ENCODE measurements at regions not wholly inside any gene's neighbourhood (a gene's known extent, or its start where the extent isn't known, plus 50 kb on each side); places are given as distances from the start of the nearest gene placed in this dataset.
"Not testable (repeated sequence)": the region's sequence is repeated elsewhere in the genome, so short reads cannot be mapped to it uniquely, and the experiment has no call there.

DNA sequence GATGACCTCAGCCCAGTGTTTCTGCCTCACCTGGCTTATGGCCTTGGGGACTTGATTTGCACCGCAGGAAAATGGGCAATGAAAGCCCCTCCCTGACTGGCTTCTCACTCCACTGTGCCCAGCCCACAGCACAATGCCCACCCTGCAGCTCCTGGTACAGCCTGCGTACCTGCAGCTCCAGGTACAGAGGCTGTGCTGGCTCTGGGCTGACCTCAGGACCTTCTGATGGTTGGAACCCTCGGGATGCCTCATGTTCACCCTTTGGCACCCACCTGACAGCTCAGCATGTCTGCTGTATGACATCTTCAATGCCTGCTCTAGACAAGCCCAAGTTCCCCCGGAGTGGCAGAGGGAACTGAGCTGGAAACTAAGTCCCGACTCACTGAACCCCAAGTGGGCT, 87.1 kb downstream of the ALG10 start:
- TF ChIP-seq, protein P1, sequence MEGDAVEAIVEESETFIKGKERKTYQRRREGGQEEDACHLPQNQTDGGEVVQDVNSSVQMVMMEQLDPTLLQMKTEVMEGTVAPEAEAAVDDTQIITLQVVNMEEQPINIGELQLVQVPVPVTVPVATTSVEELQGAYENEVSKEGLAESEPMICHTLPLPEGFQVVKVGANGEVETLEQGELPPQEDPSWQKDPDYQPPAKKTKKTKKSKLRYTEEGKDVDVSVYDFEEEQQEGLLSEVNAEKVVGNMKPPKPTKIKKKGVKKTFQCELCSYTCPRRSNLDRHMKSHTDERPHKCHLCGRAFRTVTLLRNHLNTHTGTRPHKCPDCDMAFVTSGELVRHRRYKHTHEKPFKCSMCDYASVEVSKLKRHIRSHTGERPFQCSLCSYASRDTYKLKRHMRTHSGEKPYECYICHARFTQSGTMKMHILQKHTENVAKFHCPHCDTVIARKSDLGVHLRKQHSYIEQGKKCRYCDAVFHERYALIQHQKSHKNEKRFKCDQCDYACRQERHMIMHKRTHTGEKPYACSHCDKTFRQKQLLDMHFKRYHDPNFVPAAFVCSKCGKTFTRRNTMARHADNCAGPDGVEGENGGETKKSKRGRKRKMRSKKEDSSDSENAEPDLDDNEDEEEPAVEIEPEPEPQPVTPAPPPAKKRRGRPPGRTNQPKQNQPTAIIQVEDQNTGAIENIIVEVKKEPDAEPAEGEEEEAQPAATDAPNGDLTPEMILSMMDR (conservative IDR thresholded peaks at IDR 0.05) = no peak
- H3K27ac ChIP-seq = no peak overlapping the region

DNA sequence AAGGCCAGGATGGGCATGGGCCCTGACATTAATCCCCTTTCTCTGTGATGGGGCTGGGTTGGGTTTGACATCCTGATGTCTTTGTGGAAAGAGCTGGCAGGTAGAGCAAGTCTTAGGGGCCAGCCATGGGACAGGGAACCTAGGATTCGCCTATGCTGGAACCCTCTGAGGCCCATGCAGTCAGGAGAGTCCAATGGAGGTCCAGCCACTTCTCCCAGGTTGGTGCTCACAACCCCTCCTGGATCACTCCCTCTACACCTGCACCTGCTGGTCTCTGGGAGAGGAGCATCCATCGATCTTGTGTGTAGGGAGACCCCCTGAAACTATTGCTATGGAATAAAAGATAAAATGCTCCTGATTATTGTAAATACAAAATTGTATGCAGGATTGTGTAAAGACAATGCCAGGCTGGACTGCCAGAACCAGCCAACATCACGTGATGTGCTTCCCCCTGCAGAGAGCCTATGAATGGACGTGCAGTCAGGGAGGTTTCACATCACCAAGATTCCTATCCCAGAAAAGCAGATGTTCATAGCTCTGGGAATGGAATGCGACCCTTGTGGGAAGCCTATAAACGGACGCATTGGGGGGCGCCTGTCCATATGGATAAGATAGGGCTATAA, 87.7 kb downstream of the ALG10 start:
- peak overlapping the region; percentile 63 for H3K27ac ChIP-seq

DNA sequence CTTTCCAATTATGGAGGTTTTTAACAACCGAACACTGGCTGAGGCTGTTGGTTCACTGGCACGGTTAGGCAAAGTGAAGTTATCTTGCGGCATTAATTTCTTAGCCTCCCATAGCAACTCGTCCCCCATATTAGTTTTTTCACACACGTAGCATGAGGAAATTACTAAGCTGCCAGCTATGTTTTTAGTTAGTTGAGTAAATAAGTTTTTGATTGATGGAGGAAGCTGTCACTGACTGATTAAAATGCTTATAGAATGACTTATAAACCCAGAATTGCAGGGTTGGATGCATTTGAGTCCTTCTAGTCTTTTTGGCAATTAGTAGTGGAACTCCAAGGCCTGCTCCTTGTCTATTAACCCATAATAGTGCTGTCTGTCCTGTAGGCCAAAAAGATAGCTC, 97.1 kb downstream of the ALG10 start:
- H3K27ac ChIP-seq = no peak overlapping the region
- TF ChIP-seq, protein P1 (conservative IDR thresholded peaks at IDR 0.05) = no peak

DNA sequence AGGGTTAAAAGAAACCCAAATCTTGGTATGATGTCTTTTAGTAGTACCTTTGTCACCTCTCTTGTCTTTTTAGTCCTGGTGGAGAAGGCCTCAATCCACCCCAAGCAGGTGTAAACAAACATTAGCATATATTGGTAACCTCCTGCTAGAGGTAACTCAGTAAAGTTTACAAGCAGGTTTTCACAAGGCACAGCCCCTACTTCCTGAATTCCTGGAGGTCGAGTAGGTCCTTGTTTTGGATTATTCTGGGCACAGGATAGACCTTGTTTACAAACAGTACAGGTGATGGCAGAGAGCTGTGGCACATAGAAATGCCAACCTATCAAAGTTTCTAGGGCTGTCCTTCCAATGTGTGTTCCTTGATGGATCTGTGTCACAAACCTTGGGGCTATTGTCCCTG, 99.1 kb downstream of the ALG10 start:
- no peak overlapping the region for H3K27ac ChIP-seq
- TF ChIP-seq, protein P1 (conservative IDR thresholded peaks at IDR 0.05) = no peak

DNA sequence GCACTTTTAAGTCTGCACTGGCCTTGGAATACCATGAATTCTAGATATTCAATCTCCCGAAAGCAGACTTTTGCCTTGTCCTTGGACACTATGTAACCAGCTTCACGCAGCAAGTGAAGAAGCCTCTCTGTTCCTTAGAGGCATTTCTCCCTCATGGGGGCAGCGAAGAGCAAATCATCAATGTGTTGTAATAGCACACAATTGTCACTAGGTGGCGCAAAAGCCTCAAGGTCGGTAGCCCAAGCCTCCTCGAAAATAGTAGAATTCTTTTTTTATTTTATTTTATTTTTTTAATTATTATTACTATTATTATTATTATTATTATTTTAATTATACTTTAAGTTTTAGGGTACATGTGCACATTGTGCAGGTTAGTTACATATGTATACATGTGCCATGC, 100.8 kb downstream of the ALG10 start:
- H3K27ac ChIP-seq = not testable (repeated sequence)
- TF ChIP-seq, protein P1 (conservative IDR thresholded peaks at IDR 0.05) = peak; percentile 90

DNA sequence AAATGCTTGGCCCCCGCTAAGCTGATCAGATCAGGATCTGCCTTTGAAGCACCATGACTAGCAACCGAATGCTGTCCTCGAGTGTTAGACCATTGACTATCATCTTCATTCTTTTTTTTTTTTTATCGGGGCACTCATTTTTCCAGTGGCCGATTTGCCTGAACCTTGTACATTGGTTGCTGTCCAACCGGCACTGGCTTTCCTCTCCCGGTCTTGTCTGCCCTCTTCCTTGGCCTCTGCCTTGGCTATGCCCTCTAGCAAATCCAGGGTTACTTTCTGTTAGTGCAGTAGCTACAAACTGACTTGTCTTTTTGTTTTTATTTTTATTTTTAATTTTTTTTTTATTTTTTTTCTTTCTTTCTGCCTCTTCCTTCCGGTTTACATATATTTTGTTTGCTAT, 102.3 kb downstream of the ALG10 start:
- H3K27ac ChIP-seq = no peak overlapping the region
- TF ChIP-seq, protein P1 (conservative IDR thresholded peaks at IDR 0.05) = no peak

DNA sequence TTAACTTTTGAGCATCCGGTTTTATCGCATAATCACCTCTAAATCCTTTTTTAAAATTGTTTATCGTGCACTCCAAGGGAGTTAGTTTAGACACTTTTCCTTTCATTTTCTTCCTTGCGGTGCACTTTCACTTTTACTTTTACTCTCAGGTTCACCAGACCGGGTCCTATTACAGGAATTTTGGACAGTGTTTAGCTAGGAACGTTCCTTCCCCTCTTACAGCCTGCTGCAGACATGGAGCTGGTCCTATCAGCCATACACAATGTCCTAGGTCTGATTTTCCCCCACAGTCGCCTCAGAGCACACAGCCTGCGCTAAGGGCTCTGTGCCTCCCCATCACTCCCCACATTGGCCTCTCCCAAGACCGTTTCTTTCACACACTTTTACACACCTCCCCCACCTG, 103.9 kb downstream of the ALG10 start:
- no peak overlapping the region for H3K27ac ChIP-seq

DNA sequence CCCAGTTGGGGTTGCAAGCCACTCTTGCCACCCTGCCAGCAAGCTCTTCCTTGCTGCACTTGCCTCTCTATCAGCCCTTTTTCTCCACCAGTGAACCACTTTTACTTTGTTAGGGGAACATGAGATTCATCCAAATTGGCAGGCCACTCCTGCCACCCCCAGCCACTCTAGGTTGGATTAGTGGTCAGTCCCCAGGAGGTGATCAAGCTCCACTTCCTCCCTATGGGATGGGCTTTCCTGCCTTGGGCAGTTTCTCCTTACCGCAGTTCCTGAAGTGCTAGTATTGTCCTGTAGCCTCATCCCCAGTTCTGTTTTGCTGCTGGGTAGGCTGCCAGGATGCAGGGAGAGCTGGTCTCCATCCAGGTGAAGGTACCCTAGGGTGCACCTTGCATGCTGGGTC, 104.5 kb downstream of the ALG10 start:
- TF ChIP-seq, protein P1 (conservative IDR thresholded peaks at IDR 0.05) = no peak
- no peak overlapping the region for H3K27ac ChIP-seq

More for the DNA sequence above, 103.9 kb downstream of the ALG10 start:
- TF ChIP-seq, protein P1 (conservative IDR thresholded peaks at IDR 0.05) = no peak

DNA sequence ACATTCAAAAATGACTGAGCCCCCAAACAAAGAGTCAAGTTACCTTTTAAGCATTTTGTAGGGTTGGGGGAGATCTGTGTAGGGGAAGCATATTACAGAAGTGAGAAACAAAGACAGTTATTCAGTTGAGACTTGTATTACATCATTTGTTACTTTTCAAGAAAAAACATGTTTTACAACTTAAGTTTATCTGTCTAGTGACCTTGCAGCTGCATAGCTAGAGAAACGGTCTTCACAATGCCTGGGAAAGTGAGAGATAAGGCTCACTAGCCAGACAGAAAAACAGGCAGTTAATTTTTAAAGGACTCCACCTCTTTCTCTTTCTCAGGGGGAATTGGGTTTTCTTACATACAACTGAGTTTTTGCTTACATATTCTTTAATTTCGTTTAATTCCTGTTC, 105.1 kb downstream of the ALG10 start:
- not testable (repeated sequence) for H3K27ac ChIP-seq

Measured in VCaP (cell line).